Osteocyte (in vitro differentiated cells): ENCODE measurements at regions not wholly inside any gene's neighbourhood (a gene's known extent, or its start where the extent isn't known, plus 50 kb on each side); places are given as distances from the start of the nearest gene placed in this dataset.
"Not testable (repeated sequence)": the region's sequence is repeated elsewhere in the genome, so short reads cannot be mapped to it uniquely, and the experiment has no call there.

ENCODE experiments used
- DNase-seq: peaks from one replicate; pipeline ENCODE4 v3.0.0; 2021; ENCODE audit warnings: mixed read lengths; ENCODE audit not compliant: unreplicated experiment; ENCODE audit errors: extremely low spot score
- H3K27ac Mint-ChIP-seq: one replicate; pipeline ENCODE4 v1.8.0; 2021; ENCODE audit warnings: mild to moderate bottlenecking, mixed read lengths; ENCODE audit not compliant: unreplicated experiment
- H3K27me3 Mint-ChIP-seq: one replicate; pipeline ENCODE4 v1.8.0; 2021; ENCODE audit warnings: mixed read lengths; ENCODE audit not compliant: unreplicated experiment
- H3K36me3 Mint-ChIP-seq: one replicate; pipeline ENCODE4 v1.8.0; 2021; ENCODE audit warnings: mixed read lengths; ENCODE audit not compliant: unreplicated experiment
- H3K4me1 Mint-ChIP-seq: one replicate; pipeline ENCODE4 v1.8.0; 2021; ENCODE audit warnings: mixed read lengths; ENCODE audit not compliant: unreplicated experiment
- H3K4me3 Mint-ChIP-seq: one replicate; pipeline ENCODE4 v1.8.0; 2021; ENCODE audit warnings: mild to moderate bottlenecking, moderate library complexity, mixed read lengths; ENCODE audit not compliant: unreplicated experiment
- H3K9me3 Mint-ChIP-seq: one replicate; pipeline ENCODE4 v1.8.0; 2021; ENCODE audit warnings: mixed read lengths; ENCODE audit not compliant: unreplicated experiment
- CTCF ChIP-seq: fragments of 200-600 bp; sonication (generic); IDR thresholded peaks from 2 replicates; pipeline ENCODE4 v1.5.0; 2021; ENCODE audit warnings: antibody characterized with exemption, mild to moderate bottlenecking, moderate library complexity

- H3K4me1 Mint-ChIP-seq, H3K4me3 Mint-ChIP-seq, H3K27ac Mint-ChIP-seq, H3K27me3 Mint-ChIP-seq, H3K36me3 Mint-ChIP-seq, H3K9me3 Mint-ChIP-seq, DNase-seq: not testable (repeated sequence)
Observed at GRCh38 chrX:10469-11458, 270.4 kb upstream of the PLCXD1 start.

DNA sequence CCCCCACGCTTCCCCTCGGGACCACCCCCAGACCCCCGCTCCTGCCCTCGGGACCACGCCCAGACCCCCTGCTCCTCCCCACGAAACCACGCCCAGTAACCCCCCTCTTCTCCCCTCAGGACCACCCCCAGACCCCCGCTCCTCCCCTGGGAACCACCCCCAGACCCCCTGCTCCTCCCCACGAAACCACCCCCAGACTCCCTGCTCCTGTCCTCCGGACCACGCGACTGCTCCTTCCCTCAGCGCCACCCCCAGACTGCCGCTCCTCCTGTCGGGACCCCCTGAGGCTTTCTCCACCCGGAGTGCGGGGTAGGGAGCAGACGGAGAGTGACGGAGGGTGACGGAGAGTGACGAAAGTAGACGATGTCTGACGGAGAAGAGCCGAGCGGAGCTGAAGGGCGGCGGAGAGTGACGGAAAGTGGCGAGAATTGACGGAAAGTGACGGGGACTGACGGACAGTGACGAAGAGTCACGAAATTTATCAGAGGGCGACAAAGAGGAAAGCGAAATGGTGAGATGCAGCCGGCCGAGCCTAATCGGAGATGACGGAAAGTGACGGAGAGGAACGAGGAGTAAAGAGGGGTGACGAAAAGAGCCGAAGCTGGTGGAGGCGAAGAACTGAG lies 267.2 kb upstream of the PLCXD1 start:
- peak overlapping the region; percentile 58 for H3K4me3 Mint-ChIP-seq
- H3K36me3 Mint-ChIP-seq, result not testable (repeated sequence)

DNA sequence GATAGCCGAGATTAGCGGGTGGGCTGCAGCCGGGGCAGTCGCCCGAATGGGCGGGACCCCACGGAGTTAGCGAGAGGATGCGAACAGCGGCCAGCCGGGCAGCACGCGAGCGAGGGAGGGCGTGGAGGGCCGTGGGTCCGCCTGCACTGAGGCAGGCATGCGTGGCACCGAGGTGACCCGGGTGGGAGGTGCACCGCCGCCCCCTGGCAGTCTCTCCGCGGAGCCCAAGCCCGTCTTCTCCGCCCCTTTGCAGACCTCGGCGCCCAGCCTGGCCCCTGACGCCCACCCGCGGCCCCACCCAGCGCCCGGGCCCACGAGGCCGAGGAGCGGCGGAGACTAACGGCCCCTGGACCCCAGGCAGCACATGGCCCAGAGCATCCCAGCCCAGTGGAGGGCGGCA lies 266.7 kb upstream of the PLCXD1 start:
- not testable (repeated sequence) for H3K27ac Mint-ChIP-seq, H3K27me3 Mint-ChIP-seq, H3K4me3 Mint-ChIP-seq, H3K9me3 Mint-ChIP-seq, H3K4me1 Mint-ChIP-seq, DNase-seq, H3K36me3 Mint-ChIP-seq

More for the DNA sequence above, 267.2 kb upstream of the PLCXD1 start:
- H3K27me3 Mint-ChIP-seq, H3K4me1 Mint-ChIP-seq, H3K27ac Mint-ChIP-seq, H3K9me3 Mint-ChIP-seq: not testable (repeated sequence)
- peak; percentile 81 for DNase-seq

- not testable (repeated sequence) for H3K9me3 Mint-ChIP-seq, H3K27ac Mint-ChIP-seq, H3K4me3 Mint-ChIP-seq, H3K4me1 Mint-ChIP-seq, H3K27me3 Mint-ChIP-seq, H3K36me3 Mint-ChIP-seq
- peak; percentile 88 for DNase-seq
Observed at GRCh38 chrX:18768-19454, 262.3 kb upstream of the PLCXD1 start.

- DNase-seq, H3K27ac Mint-ChIP-seq, H3K4me3 Mint-ChIP-seq, H3K27me3 Mint-ChIP-seq, H3K4me1 Mint-ChIP-seq, H3K36me3 Mint-ChIP-seq, H3K9me3 Mint-ChIP-seq: not testable (repeated sequence)
Observed at GRCh38 chrX:19455-19827, 261.7 kb upstream of the PLCXD1 start.

DNA sequence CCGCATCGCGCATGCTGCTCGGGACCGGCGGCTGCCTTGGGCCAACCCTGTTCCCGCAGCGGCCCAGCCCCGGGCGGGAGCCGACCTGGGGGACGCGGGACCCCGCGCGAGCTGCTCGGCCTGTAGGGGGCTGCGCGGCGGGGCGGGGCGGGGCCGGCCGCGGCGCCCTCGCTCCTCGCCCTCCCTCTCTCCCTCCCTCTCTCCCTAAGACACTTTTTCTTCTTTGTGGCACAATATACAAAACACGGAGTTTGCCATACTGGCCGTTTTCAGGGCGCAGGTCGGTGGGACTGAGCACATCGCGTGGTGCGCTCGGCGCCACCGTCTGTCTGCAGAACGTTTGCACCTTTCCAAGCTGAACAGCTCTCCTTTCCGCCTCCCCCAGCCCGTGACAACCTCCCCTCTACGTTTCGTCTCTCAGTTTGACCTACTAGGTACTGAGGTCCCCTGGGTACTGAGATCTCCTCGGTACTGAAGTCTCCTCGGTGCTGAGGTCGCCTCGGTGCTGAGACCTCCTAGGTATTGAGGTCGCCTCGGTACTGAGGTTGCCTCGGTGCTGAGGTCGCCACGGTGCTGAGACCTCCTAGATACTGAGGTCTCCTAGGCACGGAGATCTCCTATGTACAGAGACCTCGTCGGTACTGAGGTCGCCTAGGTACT lies 261.1 kb upstream of the PLCXD1 start:
- Mint-ChIP-seq H3K27ac (peak overlapping the region; percentile 70), H3K4me3 (peak overlapping the region; percentile 80), H3K9me3 (no peaks in the 10 kb centered on the region), H3K36me3 (no peaks in the 10 kb centered on the region), H3K4me1 (peaks cover 3% of the 10 kb centered on the region), H3K27me3 (no peaks in the 10 kb centered on the region)
- TF ChIP-seq CTCF, result peak; percentile 27
- DNase-seq, result peak; percentile 65

DNA sequence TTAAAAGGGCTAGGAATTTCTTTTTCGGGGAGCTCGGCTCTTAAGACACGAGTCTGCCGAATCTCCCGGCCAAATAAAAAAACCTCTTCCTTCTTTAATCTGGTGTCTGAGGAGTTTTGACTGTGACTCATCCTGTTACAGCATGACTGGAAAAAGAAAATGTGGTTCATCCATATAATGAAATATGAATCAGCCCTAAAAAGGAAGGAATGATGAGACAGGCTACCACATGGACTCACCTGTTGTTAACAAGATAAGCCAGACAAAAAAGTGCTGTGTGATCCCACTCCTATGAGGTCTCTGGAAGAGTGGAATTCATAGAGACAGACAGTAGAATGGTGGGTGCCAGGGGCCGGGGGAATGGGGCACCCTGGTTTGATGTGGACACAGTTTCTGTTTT lies 257.0 kb upstream of the PLCXD1 start:
- not testable (repeated sequence) for H3K4me1 Mint-ChIP-seq

More for the DNA sequence above, 257.0 kb upstream of the PLCXD1 start:
- not testable (repeated sequence) for H3K9me3 Mint-ChIP-seq, H3K4me3 Mint-ChIP-seq, DNase-seq, H3K27me3 Mint-ChIP-seq, H3K27ac Mint-ChIP-seq, H3K36me3 Mint-ChIP-seq
